ENCODE measurements at regions not wholly inside any gene's neighbourhood (a gene's known extent, or its start where the extent isn't known, plus 50 kb on each side); places are given as distances from the start of the nearest gene placed in this dataset.

DNA sequence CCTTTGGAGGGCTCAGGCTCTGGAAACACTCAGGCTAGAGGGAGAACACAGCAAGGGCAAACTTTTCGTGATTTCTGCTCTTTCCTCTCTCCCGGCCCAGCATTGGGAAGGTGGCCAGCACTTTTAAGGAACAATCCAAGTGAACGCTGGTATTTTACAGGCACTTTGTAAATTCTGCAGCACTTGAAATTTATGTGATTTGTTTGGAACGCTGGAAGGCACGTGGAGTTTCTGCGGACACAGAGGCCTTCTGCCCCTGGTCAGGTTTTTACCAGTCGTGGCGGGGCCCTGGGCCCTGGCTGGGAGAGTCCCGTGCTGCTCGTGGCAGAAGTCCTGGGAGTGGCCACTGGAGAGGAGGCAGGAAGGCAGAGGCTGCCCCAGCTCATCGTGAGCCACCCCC lies 188.6 kb downstream of the ENGASE start:
- Histone ChIP-seq H3K9me3 (ENCODE audit: control insufficient read depth in 1 of 2, insufficient read depth in 1 of 2, low read depth in 1 of 2, low read length in 2 of 2) (no peaks in the 10 kb centered on the region), H3K36me3 (ENCODE audit: control insufficient read depth in 1 of 2, insufficient read depth in 2 of 2, low read length in 2 of 2) (no peaks in the 10 kb centered on the region), H2AFZ (ENCODE audit: low read depth, low read length, poor library complexity, severe bottlenecking) (no peak overlapping the region), H3K27ac (ENCODE audit: low read depth, low read length) (no peak overlapping the region), H3K79me2 (ENCODE audit: insufficient read depth, low read length) (no peaks in the 10 kb centered on the region), H3K4me3 (replicated peaks in 1 of 2; ENCODE audit: low read depth in 1 of 2, low read length in 2 of 2) (no peak overlapping the region), H4K20me1 (ENCODE audit: insufficient read depth) (no peaks in the 10 kb centered on the region), H3K27me3 (ENCODE audit: insufficient read depth, low read length) (peaks cover 77% of the 10 kb centered on the region), H3K9ac (ENCODE audit: low read length) (no peak overlapping the region), H3K9me2 (ENCODE audit: insufficient read depth) (no peaks in the 10 kb centered on the region), H3K4me1 (ENCODE audit: control insufficient read depth in 1 of 2, insufficient read depth in 2 of 2, low read length in 2 of 2) (no peaks in the 10 kb centered on the region), H3K4me2 (ENCODE audit: low read length) (no peak overlapping the region)
- intact Hi-C loops (cut with micrococcal nuclease), result no loop called here
- no peak for DNase-seq (ENCODE audit: low read depth, low spot score)
- ATAC-seq, result no peak
- no TSS peak for BruUV-seq (replicated peaks)
- POLR2A ChIA-PET, result no interaction called here
- RAD21 ChIA-PET (ENCODE audit: low non-redundant PET in 1 of 2, low total read pairs in 2 of 2, uncharacterized antibody in 2 of 2, unreplicated experiment in 2 of 2), result no interaction called here
- CTCF ChIA-PET, result no interaction called here
- TF ChIP-seq EGR1 (IDR thresholded peaks at IDR 0.05; ENCODE audit: low read depth) (no peak), JUND (IDR thresholded peaks at IDR 0.05) (no peak), ZFX (IDR thresholded peaks at IDR 0.05) (no peak), YY1 (IDR thresholded peaks at IDR 0.05; ENCODE audit: extremely low read depth, insufficient replicate concordance, low read depth, low read length) (no peak), SIN3A (IDR thresholded peaks at IDR 0.05; ENCODE audit: low read depth) (no peak), TCF7L2 (IDR thresholded peaks at IDR 0.05; ENCODE audit: borderline replicate concordance, extremely low read depth, insufficient read depth, insufficient read length) (no peak), SP1 (IDR thresholded peaks at IDR 0.05; ENCODE audit: low read depth) (no peak), EZH2 (IDR thresholded peaks at IDR 0.05) (no peak), FOSL1 (IDR thresholded peaks at IDR 0.05; ENCODE audit: low read depth) (no peak), POLR2AphosphoS5 (IDR thresholded peaks at IDR 0.05; ENCODE audit: low read depth, low read length) (no peak), CBX3 (IDR thresholded peaks at IDR 0.05; ENCODE audit: low read depth) (no peak), ELF1 (IDR thresholded peaks at IDR 0.05; ENCODE audit: borderline replicate concordance, low read depth) (no peak)
- TF ChIP-seq, protein P1, sequence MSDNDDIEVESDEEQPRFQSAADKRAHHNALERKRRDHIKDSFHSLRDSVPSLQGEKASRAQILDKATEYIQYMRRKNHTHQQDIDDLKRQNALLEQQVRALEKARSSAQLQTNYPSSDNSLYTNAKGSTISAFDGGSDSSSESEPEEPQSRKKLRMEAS (IDR thresholded peaks at IDR 0.05), result no peak
- TF ChIP-seq, protein P2, sequence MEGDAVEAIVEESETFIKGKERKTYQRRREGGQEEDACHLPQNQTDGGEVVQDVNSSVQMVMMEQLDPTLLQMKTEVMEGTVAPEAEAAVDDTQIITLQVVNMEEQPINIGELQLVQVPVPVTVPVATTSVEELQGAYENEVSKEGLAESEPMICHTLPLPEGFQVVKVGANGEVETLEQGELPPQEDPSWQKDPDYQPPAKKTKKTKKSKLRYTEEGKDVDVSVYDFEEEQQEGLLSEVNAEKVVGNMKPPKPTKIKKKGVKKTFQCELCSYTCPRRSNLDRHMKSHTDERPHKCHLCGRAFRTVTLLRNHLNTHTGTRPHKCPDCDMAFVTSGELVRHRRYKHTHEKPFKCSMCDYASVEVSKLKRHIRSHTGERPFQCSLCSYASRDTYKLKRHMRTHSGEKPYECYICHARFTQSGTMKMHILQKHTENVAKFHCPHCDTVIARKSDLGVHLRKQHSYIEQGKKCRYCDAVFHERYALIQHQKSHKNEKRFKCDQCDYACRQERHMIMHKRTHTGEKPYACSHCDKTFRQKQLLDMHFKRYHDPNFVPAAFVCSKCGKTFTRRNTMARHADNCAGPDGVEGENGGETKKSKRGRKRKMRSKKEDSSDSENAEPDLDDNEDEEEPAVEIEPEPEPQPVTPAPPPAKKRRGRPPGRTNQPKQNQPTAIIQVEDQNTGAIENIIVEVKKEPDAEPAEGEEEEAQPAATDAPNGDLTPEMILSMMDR (IDR thresholded peaks at IDR 0.05 in 2 of 3, conservative IDR thresholded peaks at IDR 0.05 in 1 of 3; ENCODE audit: borderline replicate concordance in 1 of 3, insufficient read depth in 1 of 3, low read depth in 2 of 3, low read length in 2 of 3), result no peak
- TF ChIP-seq, protein P3, sequence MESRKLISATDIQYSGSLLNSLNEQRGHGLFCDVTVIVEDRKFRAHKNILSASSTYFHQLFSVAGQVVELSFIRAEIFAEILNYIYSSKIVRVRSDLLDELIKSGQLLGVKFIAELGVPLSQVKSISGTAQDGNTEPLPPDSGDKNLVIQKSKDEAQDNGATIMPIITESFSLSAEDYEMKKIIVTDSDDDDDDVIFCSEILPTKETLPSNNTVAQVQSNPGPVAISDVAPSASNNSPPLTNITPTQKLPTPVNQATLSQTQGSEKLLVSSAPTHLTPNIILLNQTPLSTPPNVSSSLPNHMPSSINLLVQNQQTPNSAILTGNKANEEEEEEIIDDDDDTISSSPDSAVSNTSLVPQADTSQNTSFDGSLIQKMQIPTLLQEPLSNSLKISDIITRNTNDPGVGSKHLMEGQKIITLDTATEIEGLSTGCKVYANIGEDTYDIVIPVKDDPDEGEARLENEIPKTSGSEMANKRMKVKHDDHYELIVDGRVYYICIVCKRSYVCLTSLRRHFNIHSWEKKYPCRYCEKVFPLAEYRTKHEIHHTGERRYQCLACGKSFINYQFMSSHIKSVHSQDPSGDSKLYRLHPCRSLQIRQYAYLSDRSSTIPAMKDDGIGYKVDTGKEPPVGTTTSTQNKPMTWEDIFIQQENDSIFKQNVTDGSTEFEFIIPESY (IDR thresholded peaks at IDR 0.05; ENCODE audit: extremely low read depth, insufficient replicate concordance, low read length), result no peak
